K562 (cell line): ENCODE measurements at regions not wholly inside any gene's neighbourhood (a gene's known extent, or its start where the extent isn't known, plus 50 kb on each side); places are given as distances from the start of the nearest gene placed in this dataset.
"Not testable (repeated sequence)": the region's sequence is repeated elsewhere in the genome, so short reads cannot be mapped to it uniquely, and the experiment has no call there.

Experiments
- ATAC-seq: fragments of 200-7000 bp; cut with Tn5 transposase; 3 replicates; pipeline ENCODE4 v1.9.1; 2020; ENCODE audit warnings: moderate library complexity
- BruUV-seq: library from RNA; stranded (reverse); fragments of 400-500 nt; replicated peaks from 2 replicates; lab custom pipeline; 2021; lab: Mats Ljungman, UMichigan
- CTCF ChIA-PET: fragments of 300-600 bp; formaldehyde crosslinking; extraction: SDS; loops from one replicate; lab custom pipeline; 2021; ENCODE audit warnings: low intra/inter-chr PET ratio; lab: Yijun Ruan, JAX
- POLR2A ChIA-PET: fragments of 300-600, 350-650 bp; sonication (Branson Sonifier 250); formaldehyde crosslinking; extraction: SDS; loops from one replicate; lab custom pipeline; 2021; ENCODE audit warnings: antibody characterized with exemption, inconsistent platforms; lab: Yijun Ruan, JAX
- DNase-seq, 4 experiments: peaks; one replicate each; pipeline versions ENCODE4 v3.0.0 to v3.0.0-alpha.2; 2011 to 2018; ENCODE audit warnings: low spot score in 3 of 4, mixed read lengths in 3 of 4; ENCODE audit errors: extremely low read depth in 1 of 4
- FAIRE-seq: peaks from 2 replicates; lab custom pipeline; 2011; peaks lifted over from hg19 to GRCh38; lab: Jason Lieb, UNC
- H2AFZ ChIP-seq: 2 replicates; pipeline ENCODE4 v1.6.0; 2011; ENCODE audit warnings: low read depth, low read length, control low read depth, inconsistent platforms
- H3K27ac ChIP-seq: fragments of 200-600 bp; 3 replicates; pipeline ENCODE4 v1.8.0; 2011; ENCODE audit warnings: low read depth, mild to moderate bottlenecking, control low read depth, inconsistent platforms, low read length, moderate library complexity, mixed read lengths; ENCODE audit errors: extremely low read depth
- H3K27me3 ChIP-seq, 2 experiments: fragments of 300-600 bp in 1 of 2; 2 replicates in 1 of 2; 3 replicates in 1 of 2; pipeline versions ENCODE4 v1.6.0 to v1.8.0; 2011; ENCODE audit warnings: inconsistent platforms in 2 of 2, low read length in 2 of 2, mild to moderate bottlenecking in 1 of 2, mixed read lengths in 1 of 2, moderate library complexity in 1 of 2; ENCODE audit not compliant: control insufficient read depth in 2 of 2, insufficient read depth in 2 of 2
- H3K36me3 ChIP-seq: fragments of 300-600 bp; 3 replicates; pipeline ENCODE4 v1.8.0; 2011; ENCODE audit warnings: mild to moderate bottlenecking, low read length, inconsistent platforms; ENCODE audit not compliant: control insufficient read depth, insufficient read depth
- H3K4me1 ChIP-seq, 2 experiments: fragments of 200-600 bp in 1 of 2; replicated peaks in 1 of 2; 2 replicates in 1 of 2; 3 replicates in 1 of 2; pipeline versions ENCODE4 v1.5.1 to v1.8.0; 2011; ENCODE audit warnings: inconsistent platforms in 2 of 2, low read length in 2 of 2, mild to moderate bottlenecking in 1 of 2, mixed read lengths in 1 of 2, moderate library complexity in 1 of 2; ENCODE audit not compliant: control insufficient read depth in 2 of 2, insufficient read depth in 2 of 2
- H3K4me2 ChIP-seq: 2 replicates; pipeline ENCODE4 v1.6.1; 2011; ENCODE audit warnings: low read length, control low read depth, inconsistent platforms, mixed read lengths; ENCODE audit not compliant: insufficient read depth
- H3K4me3 ChIP-seq: fragments of 200-600 bp; sonication (generic), shearing (Covaris generic); 2 replicates; pipeline ENCODE4 v1.5.1; 2016; ENCODE audit warnings: control low read depth, inconsistent platforms
- H3K79me2 ChIP-seq: fragments of 200-600 bp; 3 replicates; pipeline ENCODE4 v1.8.0; 2011; ENCODE audit warnings: low read length, inconsistent platforms; ENCODE audit not compliant: control insufficient read depth, insufficient read depth
- H3K9ac ChIP-seq, 2 experiments: 2 replicates each; pipeline versions ENCODE4 v1.6.0 to v1.6.1; 2011; ENCODE audit warnings: low read depth in 2 of 2, low read length in 2 of 2, control low read depth in 1 of 2, inconsistent platforms in 1 of 2, mild to moderate bottlenecking in 1 of 2, mixed read lengths in 1 of 2; ENCODE audit not compliant: insufficient read depth in 1 of 2
- H3K9me1 ChIP-seq: one replicate; pipeline ENCODE4 v1.6.0; 2011; ENCODE audit warnings: inconsistent platforms, mild to moderate bottlenecking, low read length, moderate library complexity; ENCODE audit not compliant: control insufficient read depth, insufficient read depth
- H3K9me3 ChIP-seq: replicated peaks from 2 replicates; pipeline ENCODE4 v1.5.1; 2011; ENCODE audit warnings: low read depth, low read length, inconsistent platforms; ENCODE audit not compliant: control insufficient read depth, insufficient read depth
- H4K20me1 ChIP-seq: replicated peaks from 2 replicates; pipeline ENCODE4 v1.6.1; 2011; ENCODE audit warnings: low read length, inconsistent platforms, mixed read lengths; ENCODE audit not compliant: control insufficient read depth, insufficient read depth
- JUND ChIP-seq, 2 experiments: IDR thresholded peaks; 2 replicates in 1 of 2; 3 replicates in 1 of 2; pipeline ENCODE4 v1.6.1; 2011; ENCODE audit warnings: borderline replicate concordance in 2 of 2, low read depth in 2 of 2, low read length in 2 of 2, improper control_type of control experiment in 1 of 2, missing biosample characterization in 1 of 2, missing genetic modification characterization in 1 of 2, missing genetic modification reagents in 1 of 2
- KDM1A ChIP-seq, 2 experiments: fragments of 450-650 bp; IDR thresholded peaks; 2 replicates each; pipeline ENCODE4 v1.6.1; 2016; ENCODE audit warnings: mild to moderate bottlenecking in 2 of 2
- KLF16 ChIP-seq: IDR thresholded peaks from 2 replicates; pipeline ENCODE4 v1.6.1; 2016; ENCODE audit warnings: antibody characterized with exemption
- SNRNP70 ChIP-seq: fragments of 200-400 bp; formaldehyde crosslinking; optimal IDR thresholded peaks from 2 replicates; pipeline ENCODE3; 2017; ENCODE audit warnings: low read depth, low read length
- ZNF318 ChIP-seq, 2 experiments: fragments of 450-650 bp; IDR thresholded peaks; 2 replicates each; pipeline ENCODE4 v1.6.1; 2016; ENCODE audit warnings: mild to moderate bottlenecking in 2 of 2, borderline replicate concordance in 1 of 2, low read depth in 1 of 2, moderate library complexity in 1 of 2
- ZNF764 ChIP-seq: fragments of 250-450 bp; sonication (Bioruptor Pico); IDR thresholded peaks from 2 replicates; pipeline ENCODE4 v1.4.0; 2020; ENCODE audit warnings: low read depth, mild to moderate bottlenecking, moderate library complexity
- WGBS: fragments of 100-300 bp; shearing (Covaris generic); methylation state at CpG from one replicate; pipeline ENCODE4 v1.1.6; 2016; ENCODE audit warnings: low coverage, mixed read lengths; ENCODE audit not compliant: insufficient coverage; ENCODE audit errors: missing lambda C conversion rate; 5-methylcytosine and 5-hydroxymethylcytosine counted together
- in situ Hi-C: fragments of 300-500 bp; cut with MboI; formaldehyde crosslinking; loops from 4 replicates; pipeline ENCODE4 v1.15.0; 2018; ENCODE audit warnings: inconsistent platforms, mixed read lengths
- intact Hi-C: fragments of 100-400 bp; cut with micrococcal nuclease; formaldehyde crosslinking; loops from 2 replicates; pipeline ENCODE4 v1.14.2; 2022
- TF ChIP-seq, protein P1 (sequence below): fragments of 250-450 bp; sonication (Bioruptor Pico); IDR thresholded peaks from 2 replicates; pipeline ENCODE4 v1.8.0; 2021; ENCODE audit warnings: moderate library complexity, mild to moderate bottlenecking, inconsistent platforms

DNA sequence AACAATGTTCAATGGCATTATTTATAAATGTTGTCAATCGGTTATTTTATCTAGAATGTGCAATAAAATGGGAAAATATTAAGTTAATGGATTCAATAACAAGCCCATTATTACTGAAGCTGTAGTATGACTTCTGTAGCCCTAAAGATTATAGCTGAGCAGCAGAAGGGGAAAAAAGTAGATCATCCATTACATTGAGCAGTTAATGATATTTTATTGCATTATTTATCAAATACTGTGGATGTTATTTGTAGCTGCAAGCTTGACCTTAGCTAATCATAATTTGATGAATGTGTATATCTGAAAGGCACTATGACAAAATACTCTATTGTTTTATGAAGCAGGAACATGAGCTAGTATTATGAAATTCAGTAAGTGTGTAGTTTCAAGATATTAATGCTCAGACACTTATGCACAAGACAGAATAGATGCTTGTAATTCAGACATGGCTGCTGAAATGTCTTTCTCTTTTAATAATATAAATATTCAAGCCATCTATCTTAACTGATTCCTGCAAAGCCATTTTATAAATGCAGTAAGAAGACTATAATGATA lies 131.5 kb upstream of the MGAT4C start (continued):
- TF ChIP-seq ZNF318 (IDR thresholded peaks at IDR 0.05; ENCODE audit: borderline replicate concordance in 1 of 2, low read depth in 1 of 2) (no peak), ZNF764 (CRISPR knock-in tag) (no peak), JUND (IDR thresholded peaks at IDR 0.05; ENCODE audit: borderline replicate concordance, low read depth, low read length) (no peak), JUND (tag; IDR thresholded peaks at IDR 0.05; ENCODE audit: borderline replicate concordance, low read depth, low read length) (no peak), SNRNP70 (no peak), KDM1A (IDR thresholded peaks at IDR 0.05) (no peak), KLF16 (no peak)
- TF ChIP-seq, protein P1, sequence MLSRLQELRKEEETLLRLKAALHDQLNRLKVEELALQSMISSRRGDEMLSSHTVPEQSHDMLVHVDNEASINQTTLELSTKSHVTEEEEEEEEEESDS (CRISPR knock-in tag), result no peak

DNA sequence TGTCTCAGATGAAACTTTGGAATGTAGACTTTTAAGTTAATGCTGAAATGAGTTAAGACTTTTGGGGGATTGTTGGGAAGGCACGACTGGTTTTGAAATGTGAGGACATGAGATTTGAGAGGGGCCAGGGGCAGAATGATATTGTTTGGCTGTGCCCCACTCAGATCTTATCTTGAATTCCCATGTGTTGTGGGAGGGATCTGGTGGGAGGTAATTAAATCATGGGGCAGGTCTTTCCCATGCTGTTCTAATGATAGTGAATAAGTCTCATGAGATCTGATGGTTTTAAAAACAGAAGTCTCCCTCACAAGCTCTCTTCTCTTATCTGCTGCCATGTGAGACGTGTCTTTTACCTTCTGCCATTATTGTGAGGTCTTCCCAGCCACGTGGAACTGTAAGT lies 127.6 kb upstream of the MGAT4C start:
- H3K36me3 ChIP-seq, H3K9me1 ChIP-seq, H3K4me3 ChIP-seq, in situ Hi-C loops, ATAC-seq, H3K27ac ChIP-seq, H3K4me1 ChIP-seq, DNase-seq, H2AFZ ChIP-seq, H4K20me1 ChIP-seq, POLR2A ChIA-PET, CTCF ChIA-PET, H3K4me2 ChIP-seq, FAIRE-seq, H3K9me3 ChIP-seq, BruUV-seq, H3K27me3 ChIP-seq, intact Hi-C loops, H3K79me2 ChIP-seq, H3K9ac ChIP-seq: not testable (repeated sequence)
- WGBS, result 0% methylated on average over 3 of the region's 3 CpGs
